ENCODE measurements at regions not wholly inside any gene's neighbourhood (a gene's known extent, or its start where the extent isn't known, plus 50 kb on each side); places are given as distances from the start of the nearest gene placed in this dataset.

DNA sequence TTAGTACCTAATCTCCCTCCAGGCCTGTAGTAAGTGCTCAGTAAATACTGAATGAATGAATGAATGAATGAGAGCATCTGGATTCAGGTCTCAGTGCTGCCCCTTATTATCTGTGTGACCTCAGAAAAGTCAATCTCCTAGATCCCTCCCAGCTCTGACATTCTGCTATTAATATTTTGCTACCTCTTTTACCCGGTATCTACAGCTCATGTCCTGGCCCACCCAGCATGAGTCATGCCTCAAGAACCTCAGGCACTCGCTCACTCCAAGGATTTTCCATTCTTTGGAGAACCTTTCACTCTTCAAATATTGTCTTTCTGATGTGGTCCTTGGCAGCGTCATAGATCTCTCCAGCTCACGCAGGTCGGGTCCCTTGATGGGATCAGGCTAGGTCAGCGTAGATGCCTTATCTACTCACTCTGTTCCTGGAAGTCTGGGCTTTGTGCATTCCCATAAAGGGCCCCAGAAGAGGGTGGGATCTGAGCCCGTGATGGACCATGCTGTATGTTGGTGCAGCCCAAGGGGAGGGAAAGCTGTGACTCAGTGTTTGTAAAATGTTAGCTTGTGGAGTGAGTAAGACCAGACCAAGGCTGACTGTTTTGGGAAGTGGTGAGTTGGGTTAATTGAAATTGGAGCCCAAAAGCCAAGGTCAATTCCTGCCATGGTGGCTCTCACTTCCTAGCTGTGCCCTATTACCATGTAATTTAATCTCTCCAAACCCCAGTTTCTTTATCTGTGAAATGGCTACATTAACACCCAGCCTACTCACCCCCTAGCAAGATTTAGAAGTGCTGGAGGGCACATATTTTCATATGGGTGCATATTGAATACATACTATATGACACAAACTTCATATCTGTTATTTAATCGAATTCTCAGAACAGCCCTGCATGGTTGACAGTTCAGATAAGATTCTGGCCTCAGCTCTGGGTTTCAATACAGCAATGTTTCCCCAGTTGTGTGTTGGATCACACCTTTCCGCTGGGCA lies 214.1 kb upstream of the USP24 start (continued):
- TF ChIP-seq, protein P1, sequence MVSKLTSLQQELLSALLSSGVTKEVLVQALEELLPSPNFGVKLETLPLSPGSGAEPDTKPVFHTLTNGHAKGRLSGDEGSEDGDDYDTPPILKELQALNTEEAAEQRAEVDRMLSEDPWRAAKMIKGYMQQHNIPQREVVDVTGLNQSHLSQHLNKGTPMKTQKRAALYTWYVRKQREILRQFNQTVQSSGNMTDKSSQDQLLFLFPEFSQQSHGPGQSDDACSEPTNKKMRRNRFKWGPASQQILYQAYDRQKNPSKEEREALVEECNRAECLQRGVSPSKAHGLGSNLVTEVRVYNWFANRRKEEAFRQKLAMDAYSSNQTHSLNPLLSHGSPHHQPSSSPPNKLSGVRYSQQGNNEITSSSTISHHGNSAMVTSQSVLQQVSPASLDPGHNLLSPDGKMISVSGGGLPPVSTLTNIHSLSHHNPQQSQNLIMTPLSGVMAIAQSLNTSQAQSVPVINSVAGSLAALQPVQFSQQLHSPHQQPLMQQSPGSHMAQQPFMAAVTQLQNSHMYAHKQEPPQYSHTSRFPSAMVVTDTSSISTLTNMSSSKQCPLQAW (CRISPR knock-in tag; IDR thresholded peaks at IDR 0.05), result peak; percentile 74
- TF ChIP-seq, protein P2, sequence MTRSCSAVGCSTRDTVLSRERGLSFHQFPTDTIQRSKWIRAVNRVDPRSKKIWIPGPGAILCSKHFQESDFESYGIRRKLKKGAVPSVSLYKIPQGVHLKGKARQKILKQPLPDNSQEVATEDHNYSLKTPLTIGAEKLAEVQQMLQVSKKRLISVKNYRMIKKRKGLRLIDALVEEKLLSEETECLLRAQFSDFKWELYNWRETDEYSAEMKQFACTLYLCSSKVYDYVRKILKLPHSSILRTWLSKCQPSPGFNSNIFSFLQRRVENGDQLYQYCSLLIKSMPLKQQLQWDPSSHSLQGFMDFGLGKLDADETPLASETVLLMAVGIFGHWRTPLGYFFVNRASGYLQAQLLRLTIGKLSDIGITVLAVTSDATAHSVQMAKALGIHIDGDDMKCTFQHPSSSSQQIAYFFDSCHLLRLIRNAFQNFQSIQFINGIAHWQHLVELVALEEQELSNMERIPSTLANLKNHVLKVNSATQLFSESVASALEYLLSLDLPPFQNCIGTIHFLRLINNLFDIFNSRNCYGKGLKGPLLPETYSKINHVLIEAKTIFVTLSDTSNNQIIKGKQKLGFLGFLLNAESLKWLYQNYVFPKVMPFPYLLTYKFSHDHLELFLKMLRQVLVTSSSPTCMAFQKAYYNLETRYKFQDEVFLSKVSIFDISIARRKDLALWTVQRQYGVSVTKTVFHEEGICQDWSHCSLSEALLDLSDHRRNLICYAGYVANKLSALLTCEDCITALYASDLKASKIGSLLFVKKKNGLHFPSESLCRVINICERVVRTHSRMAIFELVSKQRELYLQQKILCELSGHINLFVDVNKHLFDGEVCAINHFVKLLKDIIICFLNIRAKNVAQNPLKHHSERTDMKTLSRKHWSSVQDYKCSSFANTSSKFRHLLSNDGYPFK (CRISPR knock-in tag; IDR thresholded peaks at IDR 0.05; ENCODE audit: borderline replicate concordance), result 0 out of 2 replicates have a peak, but pooled peaks have one; percentile 36
- no peak for TF ChIP-seq MBNL3 (CRISPR knock-in tag; conservative IDR thresholded peaks at IDR 0.05)
- TF ChIP-seq, protein P3, sequence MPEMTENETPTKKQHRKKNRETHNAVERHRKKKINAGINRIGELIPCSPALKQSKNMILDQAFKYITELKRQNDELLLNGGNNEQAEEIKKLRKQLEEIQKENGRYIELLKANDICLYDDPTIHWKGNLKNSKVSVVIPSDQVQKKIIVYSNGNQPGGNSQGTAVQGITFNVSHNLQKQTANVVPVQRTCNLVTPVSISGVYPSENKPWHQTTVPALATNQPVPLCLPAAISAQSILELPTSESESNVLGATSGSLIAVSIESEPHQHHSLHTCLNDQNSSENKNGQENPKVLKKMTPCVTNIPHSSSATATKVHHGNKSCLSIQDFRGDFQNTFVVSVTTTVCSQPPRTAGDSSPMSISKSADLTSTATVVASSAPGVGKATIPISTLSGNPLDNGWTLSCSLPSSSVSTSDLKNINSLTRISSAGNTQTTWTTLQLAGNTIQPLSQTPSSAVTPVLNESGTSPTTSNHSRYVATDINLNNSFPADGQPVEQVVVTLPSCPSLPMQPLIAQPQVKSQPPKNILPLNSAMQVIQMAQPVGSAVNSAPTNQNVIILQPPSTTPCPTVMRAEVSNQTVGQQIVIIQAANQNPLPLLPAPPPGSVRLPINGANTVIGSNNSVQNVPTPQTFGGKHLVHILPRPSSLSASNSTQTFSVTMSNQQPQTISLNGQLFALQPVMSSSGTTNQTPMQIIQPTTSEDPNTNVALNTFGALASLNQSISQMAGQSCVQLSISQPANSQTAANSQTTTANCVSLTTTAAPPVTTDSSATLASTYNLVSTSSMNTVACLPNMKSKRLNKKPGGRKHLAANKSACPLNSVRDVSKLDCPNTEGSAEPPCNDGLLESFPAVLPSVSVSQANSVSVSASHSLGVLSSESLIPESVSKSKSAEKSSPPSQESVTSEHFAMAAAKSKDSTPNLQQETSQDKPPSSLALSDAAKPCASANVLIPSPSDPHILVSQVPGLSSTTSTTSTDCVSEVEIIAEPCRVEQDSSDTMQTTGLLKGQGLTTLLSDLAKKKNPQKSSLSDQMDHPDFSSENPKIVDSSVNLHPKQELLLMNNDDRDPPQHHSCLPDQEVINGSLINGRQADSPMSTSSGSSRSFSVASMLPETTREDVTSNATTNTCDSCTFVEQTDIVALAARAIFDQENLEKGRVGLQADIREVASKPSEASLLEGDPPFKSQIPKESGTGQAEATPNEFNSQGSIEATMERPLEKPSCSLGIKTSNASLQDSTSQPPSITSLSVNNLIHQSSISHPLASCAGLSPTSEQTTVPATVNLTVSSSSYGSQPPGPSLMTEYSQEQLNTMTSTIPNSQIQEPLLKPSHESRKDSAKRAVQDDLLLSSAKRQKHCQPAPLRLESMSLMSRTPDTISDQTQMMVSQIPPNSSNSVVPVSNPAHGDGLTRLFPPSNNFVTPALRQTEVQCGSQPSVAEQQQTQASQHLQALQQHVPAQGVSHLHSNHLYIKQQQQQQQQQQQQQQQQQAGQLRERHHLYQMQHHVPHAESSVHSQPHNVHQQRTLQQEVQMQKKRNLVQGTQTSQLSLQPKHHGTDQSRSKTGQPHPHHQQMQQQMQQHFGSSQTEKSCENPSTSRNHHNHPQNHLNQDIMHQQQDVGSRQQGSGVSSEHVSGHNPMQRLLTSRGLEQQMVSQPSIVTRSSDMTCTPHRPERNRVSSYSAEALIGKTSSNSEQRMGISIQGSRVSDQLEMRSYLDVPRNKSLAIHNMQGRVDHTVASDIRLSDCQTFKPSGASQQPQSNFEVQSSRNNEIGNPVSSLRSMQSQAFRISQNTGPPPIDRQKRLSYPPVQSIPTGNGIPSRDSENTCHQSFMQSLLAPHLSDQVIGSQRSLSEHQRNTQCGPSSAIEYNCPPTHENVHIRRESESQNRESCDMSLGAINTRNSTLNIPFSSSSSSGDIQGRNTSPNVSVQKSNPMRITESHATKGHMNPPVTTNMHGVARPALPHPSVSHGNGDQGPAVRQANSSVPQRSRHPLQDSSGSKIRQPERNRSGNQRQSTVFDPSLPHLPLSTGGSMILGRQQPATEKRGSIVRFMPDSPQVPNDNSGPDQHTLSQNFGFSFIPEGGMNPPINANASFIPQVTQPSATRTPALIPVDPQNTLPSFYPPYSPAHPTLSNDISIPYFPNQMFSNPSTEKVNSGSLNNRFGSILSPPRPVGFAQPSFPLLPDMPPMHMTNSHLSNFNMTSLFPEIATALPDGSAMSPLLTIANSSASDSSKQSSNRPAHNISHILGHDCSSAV (CRISPR knock-in tag; IDR thresholded peaks at IDR 0.05; ENCODE audit: borderline replicate concordance), result no peak
- no peak for TF ChIP-seq DNMT1 (CRISPR knock-in tag; IDR thresholded peaks at IDR 0.05)
- no peak for TF ChIP-seq TEAD2 (CRISPR knock-in tag; IDR thresholded peaks at IDR 0.05)
- no peak for TF ChIP-seq HNRNPH1 (optimal IDR thresholded peaks at IDR 0.05; ENCODE audit: low read depth, low read length)
- TF ChIP-seq HOXA9 (CRISPR knock-in tag; IDR thresholded peaks at IDR 0.05; ENCODE audit: borderline replicate concordance), result no peak
- TF ChIP-seq GPN1 (CRISPR knock-in tag; IDR thresholded peaks at IDR 0.05; ENCODE audit: borderline replicate concordance), result no peak
- TF ChIP-seq ZNF121 (CRISPR knock-in tag; IDR thresholded peaks at IDR 0.05), result no peak
- TF ChIP-seq EP300 (IDR thresholded peaks at IDR 0.05; ENCODE audit: low read depth in 2 of 2, low read length in 2 of 2), result peak; percentile 95 to 96; a peak in 3 of 4 replicates
- TF ChIP-seq EP300 (CRISPR knock-in tag; IDR thresholded peaks at IDR 0.05; ENCODE audit: borderline replicate concordance), result peak; percentile 100
- peak; percentile 94 to 100 for TF ChIP-seq NR2F1 (CRISPR knock-in tag; IDR thresholded peaks at IDR 0.05)
- no peak for TF ChIP-seq SIN3B (IDR thresholded peaks at IDR 0.05; ENCODE audit: low read length)
- TF ChIP-seq ZNF432 (CRISPR knock-in tag; IDR thresholded peaks at IDR 0.05; ENCODE audit: borderline replicate concordance), result no peak
